IMR-90 (cell line): ENCODE measurements at regions not wholly inside any gene's neighbourhood (a gene's known extent, or its start where the extent isn't known, plus 50 kb on each side); places are given as distances from the start of the nearest gene placed in this dataset.

ENCODE experiments used
- ATAC-seq: fragments of 200-7000 bp; cut with Tn5 transposase; 2 replicates; pipeline ENCODE4 v1.9.1; 2020; ENCODE audit warnings: low read depth, mild to moderate bottlenecking, moderate library complexity
- BruUV-seq: library from RNA; stranded (reverse); fragments of 400-500 nt; replicated peaks from 2 replicates; lab custom pipeline; 2021; lab: Mats Ljungman, UMichigan
- CTCF ChIA-PET: fragments of 300-600 bp; formaldehyde crosslinking; extraction: SDS; loops from one replicate; lab custom pipeline; 2021; ENCODE audit warnings: antibody characterized with exemption; lab: Yijun Ruan, JAX
- POLR2A ChIA-PET: fragments of 300-600 bp; sonication (Branson Sonifier 250); formaldehyde crosslinking; loops from one replicate; lab custom pipeline; 2022; ENCODE audit warnings: antibody characterized with exemption; ENCODE audit not compliant: unreplicated experiment; lab: Charles Lee
- DNase-seq: peaks from one replicate; pipeline ENCODE4 v3.0.0; 2013
- H2AFZ ChIP-seq: replicated peaks from 2 replicates; pipeline ENCODE3; 2013; ENCODE audit warnings: low read length, mild to moderate bottlenecking; ENCODE audit not compliant: poor library complexity
- H2AK5ac ChIP-seq: 2 replicates; pipeline ENCODE4 v1.6.1; 2013; ENCODE audit warnings: low read depth, low read length, inconsistent platforms
- H2AK9ac ChIP-seq: replicated peaks from 2 replicates; pipeline ENCODE3; 2013; ENCODE audit warnings: mild to moderate bottlenecking, low read depth, low read length, moderate library complexity; ENCODE audit not compliant: poor library complexity
- H2BK120ac ChIP-seq: 2 replicates; pipeline ENCODE4 v1.6.1; 2013; ENCODE audit warnings: low read depth, low read length, inconsistent platforms
- H2BK15ac ChIP-seq: 3 replicates; pipeline ENCODE4 v1.6.1; 2013; ENCODE audit warnings: low read depth, low read length, inconsistent platforms
- H2BK20ac ChIP-seq: 2 replicates; pipeline ENCODE4 v1.6.1; 2013; ENCODE audit warnings: low read depth, mild to moderate bottlenecking, inconsistent platforms, low read length, moderate library complexity
- H2BK5ac ChIP-seq: 2 replicates; pipeline ENCODE4 v1.6.1; 2013; ENCODE audit warnings: mild to moderate bottlenecking, low read depth, low read length, inconsistent platforms; ENCODE audit not compliant: poor library complexity, severe bottlenecking
- H3K14ac ChIP-seq: replicated peaks from 2 replicates; pipeline ENCODE4 v1.6.1; 2013; ENCODE audit warnings: low read depth, low read length, inconsistent platforms
- H3K18ac ChIP-seq: 2 replicates; pipeline ENCODE4 v1.6.1; 2013; ENCODE audit warnings: low read depth, low read length, control low read depth
- H3K23ac ChIP-seq: 2 replicates; pipeline ENCODE4 v1.6.1; 2013; ENCODE audit warnings: low read depth, low read length, inconsistent platforms
- H3K27ac ChIP-seq: 2 replicates; pipeline ENCODE4 v1.5.1; 2013; ENCODE audit warnings: mild to moderate bottlenecking, control low read depth, low read length; ENCODE audit not compliant: insufficient read depth
- H3K27me3 ChIP-seq: 2 replicates; pipeline ENCODE4 v1.6.1; 2013; ENCODE audit warnings: low read length; ENCODE audit not compliant: control insufficient read depth, insufficient read depth
- H3K36me3 ChIP-seq: 2 replicates; pipeline ENCODE4 v1.6.1; 2013; ENCODE audit warnings: low read length, mixed read lengths; ENCODE audit not compliant: control insufficient read depth, insufficient read depth
- H3K4ac ChIP-seq: 2 replicates; pipeline ENCODE4 v1.6.1; 2013; ENCODE audit warnings: low read depth, low read length, inconsistent platforms
- H3K4me1 ChIP-seq: 2 replicates; pipeline ENCODE4 v1.6.1; 2013; ENCODE audit warnings: low read length, mixed read lengths; ENCODE audit not compliant: control insufficient read depth, insufficient read depth
- H3K4me2 ChIP-seq: 2 replicates; pipeline ENCODE4 v1.6.1; 2013; ENCODE audit warnings: low read depth, mild to moderate bottlenecking, control low read depth, low read length, moderate library complexity
- H3K4me3 ChIP-seq: 2 replicates; pipeline ENCODE4 v1.5.1; 2013; ENCODE audit warnings: low read depth, mild to moderate bottlenecking, control low read depth, low read length, moderate library complexity; ENCODE audit not compliant: insufficient read depth
- H3K56ac ChIP-seq: 2 replicates; pipeline ENCODE4 v1.6.1; 2013; ENCODE audit warnings: low read length, inconsistent platforms; ENCODE audit not compliant: insufficient read depth; ENCODE audit errors: extremely low read depth
- H3K79me1 ChIP-seq, 2 experiments: 2 replicates each; pipeline ENCODE4 v1.6.1; 2013; ENCODE audit warnings: low read length in 2 of 2, inconsistent platforms in 1 of 2, low read depth in 1 of 2
- H3K9ac ChIP-seq: 2 replicates; pipeline ENCODE4 v1.6.1; 2013; ENCODE audit warnings: low read depth, low read length, control low read depth
- H3K9me1 ChIP-seq: 2 replicates; pipeline ENCODE4 v1.6.1; 2013; ENCODE audit warnings: low read length, inconsistent platforms; ENCODE audit not compliant: insufficient read depth
- H3K9me3 ChIP-seq: 2 replicates; pipeline ENCODE4 v1.6.1; 2013; ENCODE audit warnings: low read length; ENCODE audit not compliant: control insufficient read depth, insufficient read depth
- H4K20me1 ChIP-seq: 2 replicates; pipeline ENCODE4 v1.6.1; 2013; ENCODE audit warnings: low read length, inconsistent platforms; ENCODE audit not compliant: insufficient read depth
- H4K5ac ChIP-seq: 2 replicates; pipeline ENCODE4 v1.6.1; 2013; ENCODE audit warnings: mild to moderate bottlenecking, low read depth, low read length, control low read depth
- H4K8ac ChIP-seq, 2 experiments: 2 replicates each; pipeline ENCODE4 v1.6.1; 2013; ENCODE audit warnings: low read depth in 2 of 2, low read length in 2 of 2, control low read depth in 1 of 2, inconsistent platforms in 1 of 2
- H4K91ac ChIP-seq: 2 replicates; pipeline ENCODE4 v1.6.1; 2013; ENCODE audit warnings: low read depth, low read length, inconsistent platforms; ENCODE audit not compliant: insufficient read depth
- ELK1 ChIP-seq: fragments of 150-350 bp; IDR thresholded peaks from 2 replicates; pipeline ENCODE4 v1.6.1; 2016; ENCODE audit warnings: low read depth, mild to moderate bottlenecking, low read length, moderate library complexity, borderline replicate concordance
- RCOR1 ChIP-seq: IDR thresholded peaks from 2 replicates; pipeline ENCODE4 v1.6.1; 2012; ENCODE audit warnings: mild to moderate bottlenecking, low read length, improper control_type of control experiment; ENCODE audit not compliant: insufficient replicate concordance
- WGBS, 2 experiments: methylation state at CpG; one replicate each; pipeline versions ENCODE4 v1.1.5 to v1.1.7; 2013; ENCODE audit warnings: missing lambda C conversion rate in 2 of 2; ENCODE audit not compliant: insufficient read length in 1 of 2; ENCODE audit errors: extremely low coverage in 2 of 2; 5-methylcytosine and 5-hydroxymethylcytosine counted together
- dilution Hi-C: fragments of 300-500 bp; cut with HindIII; formaldehyde crosslinking; loops from one replicate; pipeline ENCODE4 v1.14.3; 2018; ENCODE audit warnings: low sequenced_read_pairs; ENCODE audit not compliant: unreplicated experiment
- in situ Hi-C: fragments of 300-500 bp; cut with MboI; formaldehyde crosslinking; loops from 3 replicates; pipeline ENCODE4 v1.14.3; 2019; ENCODE audit warnings: low sequenced_read_pairs, inconsistent platforms, mixed read lengths
- intact Hi-C: fragments of 100-400 bp; cut with micrococcal nuclease; formaldehyde crosslinking; loops from 2 replicates; pipeline ENCODE4 v1.10.0; 2022

GRCh38 chr4:135598151-135598550 is 1396.6 kb upstream of the PABPC4L start:
- H2BK15ac ChIP-seq = no peak overlapping the region
- no peaks in the 10 kb centered on the region for H4K20me1 ChIP-seq
- no peak overlapping the region for H3K4ac ChIP-seq
- no peaks in the 10 kb centered on the region for H3K27me3 ChIP-seq
- H3K23ac ChIP-seq = no peak overlapping the region
- no peak overlapping the region for H2AK9ac ChIP-seq
- no peak overlapping the region for H3K9ac ChIP-seq
- TF ChIP-seq RCOR1 (no peak), ELK1 (no peak)
- in situ Hi-C loops = no loop called here
- H3K27ac ChIP-seq = no peak overlapping the region
- H4K8ac ChIP-seq = no peak overlapping the region
- no peaks in the 10 kb centered on the region for H3K9me1 ChIP-seq
- intact Hi-C loops = no loop called here
- no peak overlapping the region for H3K4me2 ChIP-seq
- H3K18ac ChIP-seq = no peak overlapping the region
- no peaks in the 10 kb centered on the region for H3K79me1 ChIP-seq
- H3K56ac ChIP-seq = no peak overlapping the region
- peaks cover 8% of the 10 kb centered on the region; the same call in 1 of the 2 replicates for H3K9me3 ChIP-seq
- H2AFZ ChIP-seq = no peak overlapping the region
- no TSS peak for BruUV-seq
- dilution Hi-C loops = no loop called here
- no peak overlapping the region for H2AK5ac ChIP-seq
- H3K4me1 ChIP-seq = no peaks in the 10 kb centered on the region
- H3K36me3 ChIP-seq = no peaks in the 10 kb centered on the region
- H2BK5ac ChIP-seq = no peak overlapping the region
- ATAC-seq = no peak
- CTCF ChIA-PET = no interaction called here
- H4K91ac ChIP-seq = no peak overlapping the region
- no CpG with 5 or more reads among the region's 1 CpG for WGBS, 2 experiments
- POLR2A ChIA-PET = no interaction called here
- no peak overlapping the region for H3K14ac ChIP-seq
- no peak overlapping the region for H3K4me3 ChIP-seq
- no peak overlapping the region for H2BK120ac ChIP-seq
- DNase-seq = no peak
- H2BK20ac ChIP-seq = no peak overlapping the region
- H4K5ac ChIP-seq = no peak overlapping the region
